GM12872 (cell line): ENCODE measurements at regions not wholly inside any gene's neighbourhood (a gene's known extent, or its start where the extent isn't known, plus 50 kb on each side); places are given as distances from the start of the nearest gene placed in this dataset.

Experiments used
- TF ChIP-seq, protein P1 (sequence below): IDR thresholded peaks from 3 replicates; pipeline ENCODE4 v1.5.1; 2011; ENCODE audit warnings: low read depth, mild to moderate bottlenecking, low read length, moderate library complexity; ENCODE audit not compliant: insufficient read depth

DNA sequence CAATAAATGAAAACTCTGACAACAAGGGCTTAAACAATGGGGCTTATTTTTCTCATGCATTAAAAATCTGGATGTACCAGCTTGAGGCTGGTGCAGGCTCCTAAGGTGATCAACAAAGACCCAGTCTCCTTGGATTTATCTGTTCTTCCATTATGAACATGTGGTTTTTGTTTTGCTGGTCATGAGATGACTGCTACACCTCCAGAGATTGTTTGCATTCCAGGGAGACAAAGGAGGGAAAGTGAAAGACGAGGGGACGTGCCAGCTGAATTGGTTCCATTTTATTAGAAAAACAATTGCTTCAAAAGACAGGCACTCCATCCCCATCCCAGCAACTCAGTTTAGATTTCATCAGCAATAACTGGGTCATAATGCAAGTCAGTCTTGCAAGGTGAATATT is 90.9 kb upstream of the KCNK1 start:
- TF ChIP-seq, protein P1, sequence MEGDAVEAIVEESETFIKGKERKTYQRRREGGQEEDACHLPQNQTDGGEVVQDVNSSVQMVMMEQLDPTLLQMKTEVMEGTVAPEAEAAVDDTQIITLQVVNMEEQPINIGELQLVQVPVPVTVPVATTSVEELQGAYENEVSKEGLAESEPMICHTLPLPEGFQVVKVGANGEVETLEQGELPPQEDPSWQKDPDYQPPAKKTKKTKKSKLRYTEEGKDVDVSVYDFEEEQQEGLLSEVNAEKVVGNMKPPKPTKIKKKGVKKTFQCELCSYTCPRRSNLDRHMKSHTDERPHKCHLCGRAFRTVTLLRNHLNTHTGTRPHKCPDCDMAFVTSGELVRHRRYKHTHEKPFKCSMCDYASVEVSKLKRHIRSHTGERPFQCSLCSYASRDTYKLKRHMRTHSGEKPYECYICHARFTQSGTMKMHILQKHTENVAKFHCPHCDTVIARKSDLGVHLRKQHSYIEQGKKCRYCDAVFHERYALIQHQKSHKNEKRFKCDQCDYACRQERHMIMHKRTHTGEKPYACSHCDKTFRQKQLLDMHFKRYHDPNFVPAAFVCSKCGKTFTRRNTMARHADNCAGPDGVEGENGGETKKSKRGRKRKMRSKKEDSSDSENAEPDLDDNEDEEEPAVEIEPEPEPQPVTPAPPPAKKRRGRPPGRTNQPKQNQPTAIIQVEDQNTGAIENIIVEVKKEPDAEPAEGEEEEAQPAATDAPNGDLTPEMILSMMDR, result no peak

DNA sequence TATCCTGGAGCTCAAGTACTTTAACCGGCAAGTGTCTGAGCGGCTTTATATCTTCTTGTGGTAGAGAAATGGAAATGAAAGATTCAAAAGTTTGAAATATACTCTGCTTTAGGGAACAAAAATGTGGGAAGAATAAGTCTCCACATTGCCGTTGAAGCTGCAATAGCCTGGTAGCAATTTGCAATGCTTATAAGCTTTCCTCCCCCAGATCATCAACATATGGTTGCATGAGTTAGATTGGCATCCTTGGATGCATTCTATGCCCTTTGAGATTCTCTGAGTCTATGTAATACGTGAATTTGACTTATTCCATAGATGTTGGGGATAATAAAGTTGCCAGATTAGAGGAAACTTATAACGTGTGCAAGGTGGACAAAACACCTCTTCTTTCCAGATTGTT is 86.1 kb upstream of the KCNK1 start:
- TF ChIP-seq, protein P1, result no peak

DNA sequence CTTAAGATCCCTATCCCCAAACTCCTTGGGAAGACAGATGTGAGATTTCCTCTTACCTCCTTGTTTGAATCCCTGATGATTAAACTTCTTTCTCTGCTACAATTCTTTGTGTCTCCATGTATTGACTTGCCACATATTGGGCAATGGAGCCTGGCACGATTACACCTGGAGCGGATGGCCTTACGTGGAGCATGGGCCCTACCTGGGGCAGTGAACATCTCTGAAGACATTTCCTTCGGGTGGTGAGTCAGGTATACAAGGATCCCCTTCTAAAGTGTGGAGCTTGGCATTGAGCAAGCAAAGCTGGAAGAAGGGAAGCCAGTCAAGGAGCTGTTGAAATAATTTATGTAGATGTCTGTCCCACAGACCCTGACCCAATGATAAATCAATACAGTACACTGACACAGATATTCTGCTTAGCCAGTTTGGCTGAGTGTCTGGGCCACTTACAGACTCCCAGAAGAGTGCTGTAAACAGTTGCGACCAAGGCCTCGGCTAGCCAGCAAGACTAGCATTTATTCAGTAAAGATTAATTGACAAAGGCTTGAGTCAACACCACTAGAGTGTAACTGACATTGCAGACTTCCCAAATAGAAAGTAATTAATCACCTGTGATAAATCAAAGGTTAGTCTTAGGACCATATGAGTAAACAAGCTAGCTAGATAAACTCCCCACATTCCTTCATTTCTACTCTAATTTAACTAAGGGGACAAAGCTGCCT is 83.1 kb upstream of the KCNK1 start:
- TF ChIP-seq, protein P1, result no peak

DNA sequence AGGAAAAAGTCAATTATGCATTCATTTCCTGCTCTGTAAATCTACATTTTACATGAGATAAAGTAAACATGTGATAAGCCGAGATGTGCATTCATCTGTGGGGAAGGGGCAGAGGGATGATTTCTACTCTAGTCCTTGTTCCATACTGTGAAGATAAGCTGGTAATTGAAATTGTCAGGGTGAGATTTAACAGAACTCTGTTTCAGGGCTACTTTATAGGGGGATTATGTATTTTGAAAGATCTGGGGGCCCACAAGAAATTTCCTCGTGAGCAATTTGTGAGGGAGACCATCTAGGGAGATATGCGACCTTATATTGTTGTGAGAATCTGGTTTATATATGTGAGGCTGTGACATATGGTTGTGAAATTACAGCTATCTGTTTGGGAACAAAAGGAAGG is 73.1 kb upstream of the KCNK1 start:
- TF ChIP-seq, protein P1, result no peak

DNA sequence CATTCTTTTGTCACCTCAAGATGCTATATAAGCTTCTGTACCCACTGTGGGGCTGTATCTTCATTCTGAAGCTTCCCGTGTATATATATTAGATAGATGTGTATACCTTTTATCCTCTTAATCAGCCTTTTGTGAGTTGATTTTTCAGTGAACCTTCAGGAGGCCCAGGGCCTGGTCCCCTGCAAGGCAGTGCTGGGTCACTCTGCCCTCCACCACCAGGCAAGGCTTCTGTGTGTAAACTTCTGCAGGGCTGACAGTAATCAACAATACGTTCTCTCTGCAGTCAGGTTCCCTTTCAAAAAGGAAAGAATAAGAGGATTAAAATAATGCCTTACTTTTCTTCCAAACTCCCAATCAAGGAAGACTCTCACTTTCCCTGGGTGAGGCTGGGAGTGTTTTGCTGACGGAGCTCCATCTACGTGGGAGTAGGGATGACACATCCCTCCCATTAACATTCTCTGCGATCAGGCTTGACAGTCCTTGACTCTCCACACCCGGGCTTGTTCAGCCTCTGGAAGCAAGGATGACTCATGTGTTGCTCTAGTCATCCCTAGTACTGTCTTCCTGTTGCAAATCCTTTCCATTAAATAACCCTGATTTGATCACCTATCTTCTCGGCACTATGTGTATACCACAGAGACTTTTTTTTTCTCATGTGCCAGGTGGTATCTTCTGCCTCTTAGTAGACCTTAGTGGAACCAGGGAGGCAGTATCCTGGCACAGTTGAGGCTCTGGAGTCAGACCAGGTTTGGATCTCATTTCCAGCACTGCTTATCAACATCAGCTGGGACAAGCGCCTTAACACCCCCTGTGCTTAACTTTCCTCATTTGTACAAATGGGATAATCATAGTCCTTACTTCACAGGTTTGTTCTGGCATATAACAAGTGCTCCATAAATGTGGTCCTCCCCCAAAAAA is 70.3 kb upstream of the KCNK1 start:
- TF ChIP-seq, protein P1, result no peak

DNA sequence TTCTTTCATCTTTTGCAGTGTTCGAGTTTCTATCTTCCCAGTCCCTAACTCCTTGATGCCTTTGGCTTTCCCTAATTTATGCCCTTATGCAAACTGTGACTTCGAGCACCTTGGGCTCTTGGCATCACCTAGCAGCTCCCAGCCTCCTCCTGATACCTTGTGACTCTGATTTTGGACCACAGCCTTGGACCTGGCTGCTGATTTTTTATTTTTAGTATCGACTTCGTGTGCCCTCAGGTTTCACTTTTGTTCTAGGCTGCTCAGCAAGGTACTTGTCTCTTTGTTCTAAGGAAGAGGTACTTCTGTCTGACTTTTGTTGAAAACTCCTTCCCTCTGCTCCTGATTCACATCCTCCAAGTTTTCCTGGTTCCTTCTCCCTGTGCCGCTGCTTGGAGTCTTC is 69.6 kb upstream of the KCNK1 start:
- TF ChIP-seq, protein P1, result no peak

DNA sequence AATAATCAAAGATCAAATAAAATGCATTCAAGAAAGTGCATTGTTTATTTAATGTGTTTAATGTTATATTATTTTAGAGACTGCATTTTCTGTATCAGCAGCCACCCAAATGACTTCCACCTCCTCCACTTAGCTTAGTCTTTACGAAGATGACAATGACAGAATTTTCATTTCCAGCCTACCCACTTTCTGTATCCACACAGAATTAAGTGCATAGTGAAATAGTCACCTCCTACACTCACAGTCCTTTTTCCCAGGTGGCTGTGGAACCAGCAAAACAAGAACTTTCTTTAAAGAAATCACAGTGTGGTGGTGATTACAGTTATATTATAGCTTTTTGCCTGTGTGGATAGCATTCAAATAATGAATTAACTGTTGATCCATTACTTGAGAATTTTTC is 66.2 kb upstream of the KCNK1 start:
- TF ChIP-seq, protein P1, result no peak
